HCT116 (cell line): ENCODE measurements at regions not wholly inside any gene's neighbourhood (a gene's known extent, or its start where the extent isn't known, plus 50 kb on each side); places are given as distances from the start of the nearest gene placed in this dataset.
"Not testable (repeated sequence)": the region's sequence is repeated elsewhere in the genome, so short reads cannot be mapped to it uniquely, and the experiment has no call there.

Experiments
- CTCF ChIP-seq, 3 experiments: fragments of 200-600 bp in 1 of 3; sonication (generic) in 1 of 3; IDR thresholded peaks in 2 of 3; conservative IDR thresholded peaks in 1 of 3; 2 replicates each; pipeline ENCODE4 v1.5.1; 2012 to 2017; ENCODE audit warnings: low read depth in 2 of 3, low read length in 2 of 3, antibody characterized with exemption in 1 of 3, borderline replicate concordance in 1 of 3, control low read depth in 1 of 3, mild to moderate bottlenecking in 1 of 3, mixed read lengths in 1 of 3, mixed run types in 1 of 3, moderate library complexity in 1 of 3; ENCODE audit not compliant: insufficient read depth in 1 of 3
- EZH2 ChIP-seq: fragments of 200-600 bp; sonication (generic); IDR thresholded peaks from 2 replicates; pipeline ENCODE4 v1.6.1; 2017; ENCODE audit warnings: antibody characterized with exemption, mixed run types
- JUND ChIP-seq: IDR thresholded peaks from 2 replicates; pipeline ENCODE4 v1.6.1; 2012
- MAX ChIP-seq: IDR thresholded peaks from 2 replicates; pipeline ENCODE4 v1.6.1; 2012
- POLR2A ChIP-seq: IDR thresholded peaks from 2 replicates; pipeline ENCODE4 v1.7.0; 2011; ENCODE audit warnings: borderline replicate concordance; ENCODE audit not compliant: insufficient read depth, insufficient read length; ENCODE audit errors: extremely low read depth
- RAD21 ChIP-seq: IDR thresholded peaks from 2 replicates; pipeline ENCODE4 v1.6.1; 2012; ENCODE audit warnings: low read depth, mild to moderate bottlenecking
- REST ChIP-seq: IDR thresholded peaks from 2 replicates; pipeline ENCODE4 v1.6.1; 2012; ENCODE audit warnings: low read depth
- SIN3A ChIP-seq: IDR thresholded peaks from 2 replicates; pipeline ENCODE4 v1.6.1; 2012; ENCODE audit warnings: low read depth
- SP1 ChIP-seq: IDR thresholded peaks from 2 replicates; pipeline ENCODE4 v1.6.1; 2012; ENCODE audit warnings: low read depth
- ZFX ChIP-seq: fragments of 450-650 bp; IDR thresholded peaks from 2 replicates; pipeline ENCODE4 v1.6.1; 2017
- ZNF274 ChIP-seq: fragments of 200-500 bp; sonication (Bioruptor generic); IDR thresholded peaks from 2 replicates; pipeline ENCODE4 v1.6.1; 2014; ENCODE audit warnings: mild to moderate bottlenecking, low read depth, low read length, inconsistent platforms

GRCh38 chr11:98424773-98425172, 596.0 kb upstream of the CNTN5 start:
- not testable (repeated sequence) for TF ChIP-seq MAX; POLR2A; CTCF (IDR thresholded peaks at IDR 0.05 in 2 of 3, conservative IDR thresholded peaks at IDR 0.05 in 1 of 3; ENCODE audit: borderline replicate concordance in 1 of 3, insufficient read depth in 1 of 3, low read depth in 2 of 3, low read length in 2 of 3); RAD21; SIN3A; ZFX; ZNF274; SP1; JUND; EZH2; REST
